ENCODE measurements at regions not wholly inside any gene's neighbourhood (a gene's known extent, or its start where the extent isn't known, plus 50 kb on each side); places are given as distances from the start of the nearest gene placed in this dataset.

DNA sequence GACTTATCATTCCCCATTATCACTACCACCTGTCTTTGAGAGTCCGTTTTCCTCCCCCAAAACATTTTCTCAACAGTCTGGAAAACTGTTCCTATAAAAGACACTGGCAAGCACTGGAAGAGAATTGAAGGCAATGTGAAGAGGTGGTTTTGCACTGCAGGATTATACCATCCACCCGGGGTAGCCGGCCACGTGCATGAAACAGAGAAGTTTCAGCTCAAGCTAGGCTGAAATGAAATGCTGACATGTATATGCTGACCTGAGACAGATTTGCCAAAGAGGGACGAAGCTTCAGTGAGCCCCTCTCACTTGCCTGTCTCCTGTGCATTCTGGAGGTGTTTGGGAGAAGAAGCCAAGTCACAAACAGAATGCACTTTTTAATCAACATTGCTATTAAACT is 567.0 kb downstream of the EBF1 start:
- TF ChIP-seq CTCF (IDR thresholded peaks at IDR 0.05; ENCODE audit: low read length) (no peak), EZH2 (optimal IDR thresholded peaks at IDR 0.05; ENCODE audit: low read depth, low read length) (no peak)

Data from MM.1S (cell line).